GM19452 (cell line): ENCODE measurements at regions not wholly inside any gene's neighbourhood (a gene's known extent, or its start where the extent isn't known, plus 50 kb on each side); places are given as distances from the start of the nearest gene placed in this dataset.

ENCODE experiments used
- ATAC-seq: cut with Tn5 transposase; IDR thresholded peaks from one replicate; pipeline ENCODE4 v1.9.1; 2021; ENCODE audit not compliant: unreplicated experiment

GRCh38 chr16:72424757-72425156 is 252.8 kb upstream of the PMFBP1 start:
- no peak for ATAC-seq

GRCh38 chr16:72422308-72422897 is 250.4 kb upstream of the PMFBP1 start:
- no peak for ATAC-seq

- ATAC-seq: no peak
Observed at GRCh38 chr16:72419638-72420037, 247.7 kb upstream of the PMFBP1 start.

GRCh38 chr16:72415379-72415778 is 243.4 kb upstream of the PMFBP1 start:
- ATAC-seq: no peak

- no peak for ATAC-seq
Observed at GRCh38 chr16:72410492-72410891, 238.5 kb upstream of the PMFBP1 start.

- ATAC-seq: no peak
Observed at GRCh38 chr16:72409423-72409822, 237.5 kb upstream of the PMFBP1 start.

- ATAC-seq: no peak
Observed at GRCh38 chr16:72406390-72406789, 234.4 kb upstream of the PMFBP1 start.

- ATAC-seq: no peak
Observed at GRCh38 chr16:72404299-72404698, 232.3 kb upstream of the PMFBP1 start.

- no peak for ATAC-seq
Observed at GRCh38 chr16:72401084-72401361, 229.1 kb upstream of the PMFBP1 start.

GRCh38 chr16:72400257-72401083 is 228.5 kb upstream of the PMFBP1 start:
- ATAC-seq: no peak

- ATAC-seq: no peak
Observed at GRCh38 chr16:72399811-72400210, 227.9 kb upstream of the PMFBP1 start.

- ATAC-seq: no peak
Observed at GRCh38 chr16:72397876-72398275, 225.9 kb upstream of the PMFBP1 start.

- ATAC-seq: no peak
Observed at GRCh38 chr16:72394526-72394925, 222.6 kb upstream of the PMFBP1 start.

- no peak for ATAC-seq
Observed at GRCh38 chr16:72389791-72390190, 217.8 kb upstream of the PMFBP1 start.

- ATAC-seq: no peak
Observed at GRCh38 chr16:72388007-72388406, 216.1 kb upstream of the PMFBP1 start.

GRCh38 chr16:72384651-72385050 is 212.7 kb upstream of the PMFBP1 start:
- ATAC-seq: no peak

GRCh38 chr16:72380283-72380682 is 208.3 kb upstream of the PMFBP1 start:
- no peak for ATAC-seq

GRCh38 chr16:72373201-72373600 is 201.2 kb upstream of the PMFBP1 start:
- no peak for ATAC-seq

- ATAC-seq: no peak
Observed at GRCh38 chr16:72372087-72373045, 200.4 kb upstream of the PMFBP1 start.

GRCh38 chr16:72371307-72372086 is 199.5 kb upstream of the PMFBP1 start:
- no peak for ATAC-seq

GRCh38 chr16:72369274-72369673 is 197.3 kb upstream of the PMFBP1 start:
- ATAC-seq: no peak
